Right cardiac atrium (tissue), 5 donors: ENCODE measurements at regions not wholly inside any gene's neighbourhood (a gene's known extent, or its start where the extent isn't known, plus 50 kb on each side); places are given as distances from the start of the nearest gene placed in this dataset.
"Not testable (repeated sequence)": the region's sequence is repeated elsewhere in the genome, so short reads cannot be mapped to it uniquely, and the experiment has no call there.

Experiments
- ATAC-seq, 2 donors: fragments of 200-7000 bp; cut with Tn5 transposase; one replicate each; pipeline versions ENCODE4 v1.8.0 to v1.9.1; 2020; ENCODE audit warnings: moderate library complexity in 2 of 2, mild to moderate bottlenecking in 1 of 2
- DNase-seq, 3 donors: peaks; one replicate each; pipeline ENCODE4 v3.0.0-alpha.2; 2020
- H3K27ac ChIP-seq: one replicate; pipeline ENCODE4 v1.5.1; 2013; ENCODE audit warnings: mild to moderate bottlenecking, low read length, control low read depth, moderate library complexity
- H3K27me3 ChIP-seq: one replicate; pipeline ENCODE4 v1.6.1; 2013; ENCODE audit not compliant: control insufficient read depth, insufficient read depth
- H3K4me1 ChIP-seq: one replicate; pipeline ENCODE4 v1.6.1; 2013; ENCODE audit warnings: low read length; ENCODE audit not compliant: control insufficient read depth, insufficient read depth
- H3K4me3 ChIP-seq: one replicate; pipeline ENCODE4 v1.5.1; 2013; ENCODE audit warnings: low read length, control low read depth
- H3K9me3 ChIP-seq: one replicate; pipeline ENCODE4 v1.6.1; 2013; ENCODE audit warnings: low read length; ENCODE audit not compliant: control insufficient read depth
- WGBS: extraction: QIAGEN DNeasy Blood & Tissue Kit; methylation state at CpG from one replicate; pipeline ENCODE4 v1.1.7; 2013; 5-methylcytosine and 5-hydroxymethylcytosine counted together
- intact Hi-C, 4 donors: fragments of 100-400 bp; cut with DNase I; formaldehyde crosslinking; loops; one replicate each; pipeline versions ENCODE4 v1.11.0 to v1.14.0; 2022 to 2023
- donor health status: healthy with polysubstance abuse.
- donor health status: DM: no; HTN: yes; CAD: no.
- donor health status: DM: no; HTN: no; CAD: no.
- donor health status: DM: no; HTN: yes; CAD: no; lungs with severe emphysema.
- donor health status: DM: yes; HTN: yes; CAD: no.

GRCh38 chr5:127216143-127216542, 74.5 kb upstream of the MEGF10 start:
- Histone ChIP-seq H3K9me3 (no peaks in the 10 kb centered on the region), H3K4me1 (no peaks in the 10 kb centered on the region), H3K4me3 (no peak overlapping the region), H3K27ac (no peak overlapping the region), H3K27me3 (no peaks in the 10 kb centered on the region)
- intact Hi-C loops: no loop called here
- WGBS: 83% methylated on average over 2 of the region's 2 CpGs
- DNase-seq (no peak), ATAC-seq (no peak)

GRCh38 chr5:127216898-127217675, 73.5 kb upstream of the MEGF10 start:
- intact Hi-C loops: no loop called here
- no peak for DNase-seq
- Histone ChIP-seq H3K27me3 (no peaks in the 10 kb centered on the region), H3K4me3 (no peak overlapping the region), H3K27ac (no peak overlapping the region), H3K4me1 (no peaks in the 10 kb centered on the region), H3K9me3 (no peaks in the 10 kb centered on the region)
- WGBS: 84% methylated on average over 3 of the region's 3 CpGs
- ATAC-seq: no peak

- H3K27me3 ChIP-seq, H3K4me1 ChIP-seq, DNase-seq, ATAC-seq, H3K9me3 ChIP-seq, H3K4me3 ChIP-seq, intact Hi-C loops, H3K27ac ChIP-seq: not testable (repeated sequence)
- WGBS: 58% methylated on average over 1 of the region's 1 CpG
Observed at GRCh38 chr5:127221936-127222335, 68.7 kb upstream of the MEGF10 start.

GRCh38 chr5:127222571-127223156, 67.9 kb upstream of the MEGF10 start:
- H3K27me3 ChIP-seq, intact Hi-C loops, H3K27ac ChIP-seq, ATAC-seq, H3K9me3 ChIP-seq, H3K4me3 ChIP-seq, H3K4me1 ChIP-seq, DNase-seq: not testable (repeated sequence)
- 67% methylated on average over 1 of the region's 1 CpG for WGBS

GRCh38 chr5:127223256-127223974, 67.2 kb upstream of the MEGF10 start:
- 62% methylated on average over 6 of the region's 6 CpGs for WGBS
- intact Hi-C loops: no loop called here
- H3K9me3 ChIP-seq: no peaks in the 10 kb centered on the region
- DNase-seq (no peak), ATAC-seq (no peak)
- no peak overlapping the region for H3K4me3 ChIP-seq
- no peak overlapping the region for H3K27ac ChIP-seq
- H3K4me1 ChIP-seq: no peaks in the 10 kb centered on the region
- no peaks in the 10 kb centered on the region for H3K27me3 ChIP-seq

GRCh38 chr5:127227881-127228280, 62.7 kb upstream of the MEGF10 start:
- no peak overlapping the region for H3K27ac ChIP-seq
- H3K9me3 ChIP-seq: no peaks in the 10 kb centered on the region
- H3K4me1 ChIP-seq: no peaks in the 10 kb centered on the region
- intact Hi-C loops: no loop called here
- no peak overlapping the region for H3K4me3 ChIP-seq
- no peaks in the 10 kb centered on the region for H3K27me3 ChIP-seq
- DNase-seq (no peak), ATAC-seq (no peak)
- 97% methylated on average over 4 of the region's 4 CpGs for WGBS

- peak in 1 of 3 donors; percentile 41 for DNase-seq
- ATAC-seq: peak in 1 of 2 donors; percentile 29
- Histone ChIP-seq H3K4me3 (peak overlapping the region; percentile 27), H3K9me3 (no peaks in the 10 kb centered on the region), H3K27ac (no peak overlapping the region), H3K4me1 (no peaks in the 10 kb centered on the region), H3K27me3 (no peaks in the 10 kb centered on the region)
- 66% methylated on average over 18 of the region's 18 CpGs for WGBS
- intact Hi-C loops: no loop called here
Observed at GRCh38 chr5:127228540-127229184, 61.9 kb upstream of the MEGF10 start.

- peak; percentile 91 to 96 for ATAC-seq
- 1% methylated on average over 61 of the region's 61 CpGs for WGBS
- Histone ChIP-seq H3K27me3 (no peaks in the 10 kb centered on the region), H3K4me1 (no peaks in the 10 kb centered on the region), H3K4me3 (peak overlapping the region; percentile 27), H3K9me3 (no peaks in the 10 kb centered on the region), H3K27ac (no peak overlapping the region)
- DNase-seq: peak; percentile 67 to 87 (median 83)
- intact Hi-C loops: no loop called here
Observed at GRCh38 chr5:127229185-127229889, 61.3 kb upstream of the MEGF10 start.

- Histone ChIP-seq H3K9me3 (no peaks in the 10 kb centered on the region), H3K4me3 (no peak overlapping the region), H3K27ac (no peak overlapping the region), H3K4me1 (no peaks in the 10 kb centered on the region), H3K27me3 (no peaks in the 10 kb centered on the region)
- ATAC-seq (no peak), DNase-seq (no peak)
- WGBS: 95% methylated on average over 3 of the region's 3 CpGs
- intact Hi-C loops: no loop called here
Observed at GRCh38 chr5:127231118-127231517, 59.5 kb upstream of the MEGF10 start.

- intact Hi-C loops: no loop called here
- H3K27ac ChIP-seq: no peak overlapping the region
- 81% methylated on average over 3 of the region's 3 CpGs for WGBS
- H3K4me1 ChIP-seq: no peaks in the 10 kb centered on the region
- DNase-seq (no peak), ATAC-seq (no peak)
- no peaks in the 10 kb centered on the region for H3K27me3 ChIP-seq
- no peak overlapping the region for H3K4me3 ChIP-seq
- no peaks in the 10 kb centered on the region for H3K9me3 ChIP-seq
Observed at GRCh38 chr5:127233590-127233989, 57.0 kb upstream of the MEGF10 start.
